Mesothelial cell of epicardium (in vitro differentiated cells): ENCODE measurements at regions not wholly inside any gene's neighbourhood (a gene's known extent, or its start where the extent isn't known, plus 50 kb on each side); places are given as distances from the start of the nearest gene placed in this dataset.

Experiments used
- DNase-seq, 2 experiments: peaks; one replicate each; pipeline ENCODE4 v3.0.0; 2021; ENCODE audit warnings: low spot score in 2 of 2; ENCODE audit not compliant: unreplicated experiment in 2 of 2
- H3K27ac Mint-ChIP-seq: 2 replicates; pipeline ENCODE4 v1.8.0; 2021; ENCODE audit warnings: mixed read lengths
- H3K27me3 Mint-ChIP-seq: 2 replicates; pipeline ENCODE4 v1.8.0; 2021; ENCODE audit warnings: low read depth, mixed read lengths
- H3K36me3 Mint-ChIP-seq: 2 replicates; pipeline ENCODE4 v1.8.0; 2021; ENCODE audit warnings: mixed read lengths
- H3K4me1 Mint-ChIP-seq: 2 replicates; pipeline ENCODE4 v1.8.0; 2021; ENCODE audit warnings: mixed read lengths
- H3K4me3 Mint-ChIP-seq: 2 replicates; pipeline ENCODE4 v1.8.0; 2021; ENCODE audit warnings: mild to moderate bottlenecking, moderate library complexity, mixed read lengths
- H3K9me3 Mint-ChIP-seq: 2 replicates; pipeline ENCODE4 v1.8.0; 2021; ENCODE audit warnings: mixed read lengths
- CTCF ChIP-seq: fragments of 200-600 bp; sonication (generic); IDR thresholded peaks from one replicate; pipeline ENCODE4 v1.5.0; 2021; ENCODE audit warnings: antibody characterized with exemption; ENCODE audit not compliant: unreplicated experiment

- H3K4me3 Mint-ChIP-seq: no peak overlapping the region
- no peaks in the 10 kb centered on the region for H3K27me3 Mint-ChIP-seq
- no peak overlapping the region for H3K27ac Mint-ChIP-seq
- no peaks in the 10 kb centered on the region for H3K9me3 Mint-ChIP-seq
- peaks cover 27% of the 10 kb centered on the region for H3K4me1 Mint-ChIP-seq
- no peaks in the 10 kb centered on the region for H3K36me3 Mint-ChIP-seq
- no peak for DNase-seq
- TF ChIP-seq CTCF: no peak
Measured at GRCh38 chr9:129241725-129242124, 63.7 kb upstream of the IER5L start.

DNA sequence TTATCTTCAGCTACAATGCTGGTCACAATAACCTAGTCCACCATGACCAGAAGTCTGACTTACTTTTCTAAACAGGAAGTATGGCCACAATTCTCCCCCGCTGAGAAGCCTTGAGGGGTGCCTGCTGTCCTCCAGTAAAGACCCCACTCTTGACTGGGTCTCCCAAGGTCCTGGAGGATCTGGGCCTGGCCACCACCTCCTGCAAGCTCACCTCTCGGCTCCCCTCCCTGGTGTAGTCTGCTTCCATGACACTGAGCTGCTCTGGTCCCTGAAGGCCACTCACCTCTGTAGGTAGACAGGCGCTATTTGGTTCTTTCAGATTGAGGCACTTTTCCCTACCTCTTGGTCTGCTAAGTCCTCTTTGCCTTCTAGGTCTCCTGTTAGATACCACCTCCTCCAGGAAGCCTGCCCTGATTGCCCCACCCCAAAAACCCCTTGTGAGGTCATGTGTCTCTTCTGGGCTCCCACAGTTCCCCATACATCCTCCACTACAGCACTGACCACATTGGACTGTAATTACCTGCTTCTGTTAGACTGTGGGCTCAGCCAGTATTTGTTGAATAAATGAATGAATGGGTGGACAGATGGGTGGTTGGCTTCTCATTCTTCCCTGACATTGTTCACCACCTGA is 62.6 kb upstream of the IER5L start:
- no peak for DNase-seq
- H3K27me3 Mint-ChIP-seq: no peaks in the 10 kb centered on the region
- H3K4me3 Mint-ChIP-seq: no peak overlapping the region
- H3K4me1 Mint-ChIP-seq: peaks cover 20% of the 10 kb centered on the region
- no peaks in the 10 kb centered on the region for H3K36me3 Mint-ChIP-seq
- TF ChIP-seq CTCF: no peak
- no peaks in the 10 kb centered on the region for H3K9me3 Mint-ChIP-seq
- no peak overlapping the region for H3K27ac Mint-ChIP-seq

DNA sequence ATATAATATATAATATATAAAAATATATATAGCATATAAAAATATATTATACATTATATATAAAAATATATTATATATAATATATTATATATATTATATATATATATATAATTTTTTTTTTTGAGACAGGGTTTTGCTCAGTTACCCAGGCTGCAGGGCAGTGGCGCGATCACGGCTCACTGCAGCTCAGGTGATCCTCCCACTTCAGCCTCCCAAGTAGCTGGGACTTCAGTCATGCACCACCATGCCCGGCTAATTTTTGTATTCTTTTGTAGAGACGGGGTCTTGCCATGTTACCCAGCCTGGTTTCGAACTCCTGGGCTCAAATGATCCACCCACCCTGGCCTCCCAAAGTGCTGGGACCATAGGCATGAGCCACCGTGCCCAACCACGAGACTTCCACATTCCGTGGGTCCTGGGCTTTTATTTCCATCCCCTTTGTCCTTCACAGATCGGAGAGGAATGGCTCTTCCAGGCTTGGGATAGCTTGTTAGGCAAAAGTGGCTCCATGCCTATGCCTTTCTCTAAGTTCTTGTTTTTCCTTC is 62.0 kb upstream of the IER5L start:
- no peaks in the 10 kb centered on the region for H3K9me3 Mint-ChIP-seq
- no peak overlapping the region for H3K4me3 Mint-ChIP-seq
- no peak for TF ChIP-seq CTCF
- H3K36me3 Mint-ChIP-seq: no peaks in the 10 kb centered on the region
- peaks cover 20% of the 10 kb centered on the region for H3K4me1 Mint-ChIP-seq
- H3K27ac Mint-ChIP-seq: no peak overlapping the region
- no peak for DNase-seq
- no peaks in the 10 kb centered on the region for H3K27me3 Mint-ChIP-seq

DNA sequence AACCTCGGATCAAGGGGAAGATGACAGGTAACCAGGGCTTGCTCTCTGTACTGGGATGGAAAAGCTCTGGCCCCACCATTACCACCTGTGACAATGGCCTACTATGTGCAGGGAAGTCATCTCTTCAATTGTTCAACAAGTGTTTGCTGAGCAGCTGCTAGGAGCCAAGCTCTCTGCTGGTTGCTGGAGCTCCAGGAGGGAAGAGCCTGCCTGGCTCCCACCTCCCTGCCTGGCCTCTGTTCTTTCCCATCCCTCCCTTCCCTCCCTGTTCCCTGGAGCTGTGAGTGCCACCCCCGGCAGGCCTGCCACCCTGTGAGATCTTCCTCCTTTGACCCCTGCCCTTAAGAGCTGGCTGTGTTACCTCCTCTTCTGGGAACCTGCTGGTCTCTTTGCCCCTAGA is 59.7 kb upstream of the IER5L start:
- TF ChIP-seq CTCF: no peak
- H3K27ac Mint-ChIP-seq: no peak overlapping the region
- DNase-seq: no peak
- H3K4me1 Mint-ChIP-seq: peaks cover 16% of the 10 kb centered on the region
- peaks cover 7% of the 10 kb centered on the region for H3K9me3 Mint-ChIP-seq
- no peak overlapping the region for H3K4me3 Mint-ChIP-seq
- no peaks in the 10 kb centered on the region for H3K27me3 Mint-ChIP-seq
- no peaks in the 10 kb centered on the region for H3K36me3 Mint-ChIP-seq

DNA sequence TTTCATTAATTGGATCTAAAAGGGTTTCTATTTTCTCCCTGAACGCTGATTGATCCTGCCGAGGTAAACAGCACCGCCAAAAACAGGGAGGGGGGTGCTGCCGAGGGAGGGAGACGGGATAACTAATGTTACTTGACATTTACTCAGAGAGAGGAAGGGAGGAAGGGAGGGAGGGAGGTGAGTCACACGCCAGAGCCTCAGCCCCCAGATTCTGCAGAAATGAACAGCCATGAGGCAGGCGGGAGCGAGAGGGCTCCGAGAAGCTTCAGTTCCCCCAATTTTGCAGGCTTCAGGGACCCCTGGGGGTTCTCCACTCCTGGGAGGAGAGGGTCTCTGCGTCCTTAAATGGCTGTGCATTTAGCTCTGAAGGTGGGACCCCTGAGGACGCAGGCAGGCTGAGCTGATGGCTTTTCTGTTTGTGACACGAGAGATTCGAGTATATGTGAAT is 59.1 kb upstream of the IER5L start:
- peaks cover 12% of the 10 kb centered on the region for H3K4me1 Mint-ChIP-seq
- DNase-seq: no peak
- H3K27me3 Mint-ChIP-seq: no peaks in the 10 kb centered on the region
- peaks cover 7% of the 10 kb centered on the region for H3K9me3 Mint-ChIP-seq
- H3K27ac Mint-ChIP-seq: no peak overlapping the region
- H3K36me3 Mint-ChIP-seq: no peaks in the 10 kb centered on the region
- no peak for TF ChIP-seq CTCF
- H3K4me3 Mint-ChIP-seq: peak overlapping the region; percentile 22
